ENCODE measurements at regions not wholly inside any gene's neighbourhood (a gene's known extent, or its start where the extent isn't known, plus 50 kb on each side); places are given as distances from the start of the nearest gene placed in this dataset.

DNA sequence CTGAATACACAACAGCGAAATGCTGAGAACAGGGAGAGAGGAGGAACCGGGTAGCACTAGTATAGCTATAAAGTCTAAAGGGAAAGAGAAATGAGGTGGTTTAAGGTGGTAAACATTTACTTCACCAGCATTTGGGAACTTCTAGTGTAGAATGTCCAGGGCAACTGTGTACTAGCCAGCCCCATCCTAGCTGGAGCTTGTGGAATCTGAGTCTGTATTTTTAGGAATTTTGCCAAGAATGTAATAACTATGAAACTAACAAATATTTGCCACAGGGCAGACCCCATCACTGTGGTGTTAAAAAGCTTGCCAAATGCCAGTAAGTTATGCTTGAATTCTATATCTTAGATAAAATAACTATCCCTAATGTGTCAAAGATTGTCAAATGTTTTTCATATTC, 398.9 kb upstream of the MIS18BP1 start:
- Histone ChIP-seq H3K9me3 (ENCODE audit: insufficient read depth in 2 of 2, low read depth in 1 of 2, low read length in 1 of 2) (no peaks in the 10 kb centered on the region), H2BK5ac (ENCODE audit: low read depth, low read length) (no peak overlapping the region), H4K91ac (replicated peaks; ENCODE audit: insufficient read length, low read length) (no peak overlapping the region), H3K79me1 (ENCODE audit: low read depth, low read length) (no peaks in the 10 kb centered on the region), H3K4me2 (ENCODE audit: insufficient read depth in 1 of 2, low read depth in 2 of 2, low read length in 2 of 2) (no peak overlapping the region), H3K56ac (replicated peaks; ENCODE audit: insufficient read length, low read depth, low read length) (no peak overlapping the region), H3K23me2 (ENCODE audit: low read depth, low read length) (no peaks in the 10 kb centered on the region), H3K9ac (replicated peaks in 1 of 4; ENCODE audit: extremely low read depth in 1 of 4, low read depth in 3 of 4, low read length in 3 of 4) (no peak overlapping the region), H3K18ac (ENCODE audit: extremely low read depth, low read length) (no peak overlapping the region), H3K36me3 (ENCODE audit: control insufficient read depth in 2 of 4, insufficient read depth in 4 of 4, low read length in 3 of 4) (no peaks in the 10 kb centered on the region), H2AFZ (ENCODE audit: low read length) (0 out of 2 replicates have a peak overlapping the region, but pooled peaks have one; percentile 67), H4K20me1 (replicated peaks in 1 of 2; ENCODE audit: control insufficient read depth in 1 of 2, insufficient read depth in 2 of 2, low read length in 2 of 2) (no peaks in the 10 kb centered on the region), H3K4me3 (ENCODE audit: extremely low read depth in 1 of 4, insufficient read depth in 2 of 4, low read depth in 3 of 4, low read length in 4 of 4) (no peak overlapping the region), H3K4me1 (replicated peaks in 1 of 4; ENCODE audit: control insufficient read depth in 3 of 4, insufficient read depth in 4 of 4, low read length in 3 of 4) (no peaks in the 10 kb centered on the region), H3K27ac (ENCODE audit: low read depth, low read length) (no peak overlapping the region), H2BK20ac (ENCODE audit: low read length) (no peak overlapping the region), H2BK120ac (replicated peaks; ENCODE audit: low read depth, low read length) (no peak overlapping the region), H3K79me2 (ENCODE audit: control insufficient read depth in 1 of 2, insufficient read depth in 2 of 2, low read length in 2 of 2) (no peaks in the 10 kb centered on the region), H3K4ac (replicated peaks; ENCODE audit: insufficient read length, low read depth, low read length) (no peak overlapping the region), H2BK15ac (ENCODE audit: low read length) (no peak overlapping the region), H2AK5ac (ENCODE audit: low read depth, low read length) (no peak overlapping the region), H4K8ac (ENCODE audit: extremely low read depth, insufficient read depth, low read length) (no peak overlapping the region), H2BK12ac (ENCODE audit: low read depth, low read length) (no peak overlapping the region), H3K23ac (ENCODE audit: insufficient read length) (no peak overlapping the region), H3K27me3 (replicated peaks in 1 of 4; ENCODE audit: control insufficient read depth in 3 of 4, extremely low read depth in 1 of 4, insufficient read depth in 3 of 4, low read length in 3 of 4) (no peaks in the 10 kb centered on the region), H4K5ac (ENCODE audit: insufficient read length, low read depth, low read length) (no peak overlapping the region), H3K14ac (ENCODE audit: insufficient read length) (no peak overlapping the region)
- TF ChIP-seq CHD1 (IDR thresholded peaks at IDR 0.05; ENCODE audit: low read depth, low read length) = no peak
- DNase-seq (ENCODE audit: low read depth in 1 of 2, low spot score in 2 of 2) = no peak
- 92% methylated on average over 2 of the region's 2 CpGs; no CpG with 5 or more reads in 1 of the 2 experiments for WGBS, 2 experiments (ENCODE audit: extremely low coverage in 1 of 2, insufficient coverage in 1 of 2, insufficient read length in 1 of 2, insufficient replicate concordance in 2 of 2, low coverage in 1 of 2, low lambda C conversion rate in 2 of 2, missing lambda C conversion rate in 1 of 2)
- no peak for FAIRE-seq
- POLR2A ChIA-PET (ENCODE audit: partially characterized antibody) = no interaction called here
- CTCF ChIA-PET (ENCODE audit: partially characterized antibody) = interaction anchor here (1.1 to 7.6 kb wide), 5 partner anchors 9 to 245 kb away, joined by 3 to 64 read pairs (median 6); no protein-coding TSS in a partner anchor

Measured in H1 (cell line).